HG02571 (cell line): ENCODE measurements at regions not wholly inside any gene's neighbourhood (a gene's known extent, or its start where the extent isn't known, plus 50 kb on each side); places are given as distances from the start of the nearest gene placed in this dataset.

ENCODE experiments used
- ATAC-seq: cut with Tn5 transposase; IDR thresholded peaks from one replicate; pipeline ENCODE4 v1.9.1; 2021; ENCODE audit warnings: mild to moderate bottlenecking, moderate library complexity; ENCODE audit not compliant: unreplicated experiment

GRCh38 chr3:72380711-72381493 is 467.3 kb downstream of the SHQ1 start:
- no peak for ATAC-seq

GRCh38 chr3:72380193-72380592 is 468.1 kb downstream of the SHQ1 start:
- ATAC-seq = no peak

GRCh38 chr3:72379500-72380187 is 468.6 kb downstream of the SHQ1 start:
- no peak for ATAC-seq

- ATAC-seq = no peak
These were observed 470.0 kb downstream of the SHQ1 start for GRCh38 chr3:72378287-72378686.

- ATAC-seq = no peak
These were observed 471.1 kb downstream of the SHQ1 start for GRCh38 chr3:72376956-72377710.

- no peak for ATAC-seq
These were observed 472.8 kb downstream of the SHQ1 start for GRCh38 chr3:72375237-72376076.

- ATAC-seq = no peak
These were observed 475.1 kb downstream of the SHQ1 start for GRCh38 chr3:72373139-72373538.

GRCh38 chr3:72372161-72372560 is 476.1 kb downstream of the SHQ1 start:
- ATAC-seq = no peak

GRCh38 chr3:72371431-72371830 is 476.8 kb downstream of the SHQ1 start:
- ATAC-seq = no peak

- ATAC-seq = no peak
These were observed 477.3 kb downstream of the SHQ1 start for GRCh38 chr3:72370947-72371346.

GRCh38 chr3:72369681-72370080 is 478.6 kb downstream of the SHQ1 start:
- ATAC-seq = no peak

GRCh38 chr3:72368331-72368975 is 479.8 kb downstream of the SHQ1 start:
- no peak for ATAC-seq

- no peak for ATAC-seq
These were observed 486.3 kb downstream of the SHQ1 start for GRCh38 chr3:72361990-72362389.

GRCh38 chr3:72359743-72360142 is 488.5 kb downstream of the SHQ1 start:
- ATAC-seq = no peak

GRCh38 chr3:72355168-72355567 is 493.1 kb downstream of the SHQ1 start:
- no peak for ATAC-seq

- no peak for ATAC-seq
These were observed 493.8 kb downstream of the SHQ1 start for GRCh38 chr3:72354486-72354885.

GRCh38 chr3:72353236-72354128 is 494.8 kb downstream of the SHQ1 start:
- no peak for ATAC-seq

GRCh38 chr3:72352176-72352575 is 496.1 kb downstream of the SHQ1 start:
- no peak for ATAC-seq

- ATAC-seq = no peak
These were observed 496.7 kb downstream of the SHQ1 start for GRCh38 chr3:72351536-72351935.
